NB4 (cell line): ENCODE measurements at regions not wholly inside any gene's neighbourhood (a gene's known extent, or its start where the extent isn't known, plus 50 kb on each side); places are given as distances from the start of the nearest gene placed in this dataset.

Experiments used
- DNase-seq: peaks from one replicate; pipeline ENCODE4 v3.0.0; 2010; ENCODE audit warnings: low read depth
- H3K4me3 ChIP-seq: one replicate; pipeline ENCODE4 v1.5.1; 2011; ENCODE audit warnings: mild to moderate bottlenecking, low read depth, low read length, moderate library complexity
- CTCF ChIP-seq: IDR thresholded peaks from one replicate; pipeline ENCODE4 v1.5.1; 2012; ENCODE audit warnings: low read depth, low read length
- MAX ChIP-seq: IDR thresholded peaks from 2 replicates; pipeline ENCODE4 v1.6.1; 2011; ENCODE audit warnings: low read depth, low read length
- MYC ChIP-seq: IDR thresholded peaks from 2 replicates; pipeline ENCODE4 v1.6.1; 2011; ENCODE audit warnings: low read depth, low read length
- POLR2A ChIP-seq: IDR thresholded peaks from 2 replicates; pipeline ENCODE4 v1.6.1; 2011; ENCODE audit warnings: mild to moderate bottlenecking; ENCODE audit not compliant: insufficient read length; ENCODE audit errors: extremely low read depth

- no peak for DNase-seq
- TF ChIP-seq POLR2A (no peak), CTCF (no peak), MAX (no peak), MYC (no peak)
- H3K4me3 ChIP-seq: no peak overlapping the region
These were observed 275.5 kb upstream of the ROPN1 start for GRCh38 chr3:124267406-124267805.

GRCh38 chr3:124268355-124268754 is 276.4 kb upstream of the ROPN1 start:
- DNase-seq: no peak
- TF ChIP-seq MYC (no peak), MAX (no peak), POLR2A (no peak), CTCF (no peak)
- no peak overlapping the region for H3K4me3 ChIP-seq

- no peak for DNase-seq
- TF ChIP-seq CTCF: no peak
- TF ChIP-seq MYC: no peak
- TF ChIP-seq POLR2A: no peak
- TF ChIP-seq MAX: no peak
- H3K4me3 ChIP-seq: no peak overlapping the region
These were observed 277.7 kb upstream of the ROPN1 start for GRCh38 chr3:124269619-124270018.

GRCh38 chr3:124272605-124273151 is 280.8 kb upstream of the ROPN1 start:
- no peak for TF ChIP-seq MYC
- no peak for TF ChIP-seq CTCF
- TF ChIP-seq POLR2A: no peak
- TF ChIP-seq MAX: no peak
- DNase-seq: no peak
- no peak overlapping the region for H3K4me3 ChIP-seq

- no peak for DNase-seq
- TF ChIP-seq POLR2A (no peak), MAX (no peak)
- no peak overlapping the region for H3K4me3 ChIP-seq
These were observed 281.7 kb upstream of the ROPN1 start for GRCh38 chr3:124273651-124274050.

GRCh38 chr3:124274051-124274450 is 282.1 kb upstream of the ROPN1 start:
- no peak for TF ChIP-seq CTCF
- no peak for TF ChIP-seq POLR2A
- H3K4me3 ChIP-seq: no peak overlapping the region
- no peak for DNase-seq
